Esophagus squamous epithelium (tissue), 5 donors: ENCODE measurements at regions not wholly inside any gene's neighbourhood (a gene's known extent, or its start where the extent isn't known, plus 50 kb on each side); places are given as distances from the start of the nearest gene placed in this dataset.
A peak's percentile ranks its signal among the peaks of the same experiment; 100 is the strongest.

Experiments
- DNase-seq: peaks from one replicate; lab custom pipeline; 2025; lab: John Stamatoyannopoulos, UW
- H3K27ac ChIP-seq, 4 donors: fragments of 200-600 bp; sonication (generic); one replicate each; pipeline ENCODE4 v1.5.1; 2016 to 2019; ENCODE audit warnings: mild to moderate bottlenecking in 1 of 4
- H3K27me3 ChIP-seq, 4 donors: fragments of 200-600 bp; sonication (generic); 1 replicate in 3 of 4; 2 replicates in 1 of 4; pipeline versions ENCODE4 v1.5.1 to v1.6.0; 2017 to 2021; ENCODE audit warnings: antibody characterized with exemption in 1 of 4
- H3K36me3 ChIP-seq, 3 donors: fragments of 200-600 bp; sonication (generic); one replicate each; pipeline ENCODE4 v1.5.1; 2016 to 2019
- H3K4me1 ChIP-seq, 3 donors: fragments of 200-600 bp; sonication (generic); one replicate each; pipeline ENCODE4 v1.5.1; 2017 to 2019
- H3K4me3 ChIP-seq, 4 donors: fragments of 200-600 bp; sonication (generic); 1 replicate in 3 of 4; 2 replicates in 1 of 4; pipeline ENCODE4 v1.5.1; 2016 to 2019; ENCODE audit warnings: mild to moderate bottlenecking in 2 of 4, moderate library complexity in 1 of 4
- H3K9me3 ChIP-seq, 3 donors: fragments of 200-600 bp; sonication (generic); one replicate each; pipeline ENCODE4 v1.5.1; 2016 to 2019
- POLR2A ChIP-seq, 4 donors: fragments of 450-650 bp; IDR thresholded peaks; one replicate each; pipeline ENCODE4 v1.6.1; 2017; ENCODE audit warnings: antibody characterized with exemption in 4 of 4, mild to moderate bottlenecking in 4 of 4, moderate library complexity in 3 of 4
- WGBS, 2 donors: methylation state at CpG; one replicate each; pipeline ENCODE4 v1.1.5; 2018; 5-methylcytosine and 5-hydroxymethylcytosine counted together
- intact Hi-C: fragments of 100-400 bp; cut with DNase I; formaldehyde crosslinking; loops from one replicate; pipeline ENCODE4 v1.15.0; 2022
- TF ChIP-seq, protein P1 (sequence below), 6 experiments: fragments of 450-650 bp in 4 of 6; fragments of 200-600 bp in 2 of 6; sonication (generic) in 2 of 6; IDR thresholded peaks; one replicate each; pipeline ENCODE4 v1.5.1; 2016 to 2019; ENCODE audit warnings: antibody characterized with exemption in 6 of 6, mild to moderate bottlenecking in 4 of 6, moderate library complexity in 4 of 6
- donor health status: DM: yes; HTN: yes; CAD: no.

DNA sequence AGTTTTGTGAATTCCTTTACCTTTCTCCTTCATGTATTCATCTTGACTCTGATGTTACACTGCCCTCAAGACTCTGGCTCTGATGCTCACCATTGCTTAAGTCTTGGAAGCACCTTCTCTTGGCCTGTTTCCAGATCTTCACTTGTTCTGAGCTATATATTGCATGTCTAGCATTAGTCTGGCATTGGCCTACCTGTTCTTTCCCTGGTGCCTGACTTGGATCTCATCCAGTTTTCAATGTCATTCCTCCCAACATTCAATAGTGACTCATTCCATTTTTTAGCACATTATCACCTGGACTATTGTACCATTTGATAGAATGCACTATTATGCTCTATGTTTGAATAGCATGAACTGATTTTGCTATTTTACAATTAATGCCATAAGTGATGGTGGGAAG lies 127.3 kb upstream of the NYAP2 start:
- H3K4me1 ChIP-seq: no peaks in the 10 kb centered on the region
- no peak for TF ChIP-seq POLR2A (IDR thresholded peaks at IDR 0.05)
- no peaks in the 10 kb centered on the region for H3K9me3 ChIP-seq
- H3K4me3 ChIP-seq: no peak overlapping the region
- H3K27me3 ChIP-seq: no peaks in the 10 kb centered on the region
- intact Hi-C loops: no loop called here
- DNase-seq: no peak
- no peak overlapping the region for H3K27ac ChIP-seq
- H3K36me3 ChIP-seq: no peaks in the 10 kb centered on the region

DNA sequence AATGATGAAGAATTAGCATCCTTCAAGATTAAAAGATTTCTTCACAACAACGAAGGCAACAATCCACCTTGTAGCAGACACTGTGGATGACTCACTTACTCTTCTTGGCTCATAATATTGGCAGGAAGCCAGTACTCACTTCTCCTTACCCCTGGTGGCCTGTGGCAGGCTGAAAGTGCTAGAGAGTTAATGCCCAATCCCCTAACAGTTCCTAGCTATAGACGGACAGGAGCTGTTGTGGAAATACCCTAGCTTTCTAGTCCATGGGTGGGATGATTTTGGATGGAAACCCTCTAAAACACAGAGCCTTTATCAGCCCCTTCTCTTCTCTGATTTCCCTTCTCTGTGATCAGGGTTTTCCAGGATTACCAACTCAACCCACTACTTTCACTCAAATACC lies 128.6 kb upstream of the NYAP2 start:
- Histone ChIP-seq H3K27ac (no peak overlapping the region), H3K36me3 (no peaks in the 10 kb centered on the region), H3K9me3 (no peaks in the 10 kb centered on the region), H3K4me1 (no peaks in the 10 kb centered on the region), H3K27me3 (no peaks in the 10 kb centered on the region), H3K4me3 (no peak overlapping the region)
- intact Hi-C loops: no loop called here
- DNase-seq: no peak
- 10 to 11% methylated on average over 2 of the region's 2 CpGs for WGBS, 2 donors
- TF ChIP-seq, protein P1, sequence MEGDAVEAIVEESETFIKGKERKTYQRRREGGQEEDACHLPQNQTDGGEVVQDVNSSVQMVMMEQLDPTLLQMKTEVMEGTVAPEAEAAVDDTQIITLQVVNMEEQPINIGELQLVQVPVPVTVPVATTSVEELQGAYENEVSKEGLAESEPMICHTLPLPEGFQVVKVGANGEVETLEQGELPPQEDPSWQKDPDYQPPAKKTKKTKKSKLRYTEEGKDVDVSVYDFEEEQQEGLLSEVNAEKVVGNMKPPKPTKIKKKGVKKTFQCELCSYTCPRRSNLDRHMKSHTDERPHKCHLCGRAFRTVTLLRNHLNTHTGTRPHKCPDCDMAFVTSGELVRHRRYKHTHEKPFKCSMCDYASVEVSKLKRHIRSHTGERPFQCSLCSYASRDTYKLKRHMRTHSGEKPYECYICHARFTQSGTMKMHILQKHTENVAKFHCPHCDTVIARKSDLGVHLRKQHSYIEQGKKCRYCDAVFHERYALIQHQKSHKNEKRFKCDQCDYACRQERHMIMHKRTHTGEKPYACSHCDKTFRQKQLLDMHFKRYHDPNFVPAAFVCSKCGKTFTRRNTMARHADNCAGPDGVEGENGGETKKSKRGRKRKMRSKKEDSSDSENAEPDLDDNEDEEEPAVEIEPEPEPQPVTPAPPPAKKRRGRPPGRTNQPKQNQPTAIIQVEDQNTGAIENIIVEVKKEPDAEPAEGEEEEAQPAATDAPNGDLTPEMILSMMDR (IDR thresholded peaks at IDR 0.05): peak in 1 of 6 experiments; percentile 24
- TF ChIP-seq POLR2A (IDR thresholded peaks at IDR 0.05): no peak

DNA sequence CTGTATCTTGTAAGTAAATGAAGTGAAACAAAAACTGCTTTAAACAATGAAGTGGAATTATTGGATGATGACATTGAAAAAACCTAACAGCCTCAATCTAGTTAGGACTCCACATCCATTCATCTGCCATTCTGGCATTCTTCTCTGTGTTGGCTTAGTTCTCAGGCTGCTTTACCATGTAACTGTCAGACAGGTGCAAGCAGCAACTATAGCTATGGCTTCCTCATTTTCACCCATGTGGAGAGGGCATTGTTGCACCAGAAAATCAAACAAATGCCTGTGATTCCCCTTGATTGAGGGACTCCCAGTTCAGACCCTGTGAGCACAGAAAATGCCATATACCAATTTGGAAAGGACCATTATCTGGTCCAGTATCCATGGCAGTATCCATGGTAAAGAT lies 129.5 kb upstream of the NYAP2 start:
- Histone ChIP-seq H3K9me3 (no peaks in the 10 kb centered on the region), H3K4me1 (no peaks in the 10 kb centered on the region), H3K4me3 (no peak overlapping the region), H3K27ac (no peak overlapping the region), H3K36me3 (no peaks in the 10 kb centered on the region), H3K27me3 (no peaks in the 10 kb centered on the region)
- intact Hi-C loops: no loop called here
- TF ChIP-seq, protein P1 (IDR thresholded peaks at IDR 0.05): no peak
- no peak for TF ChIP-seq POLR2A (IDR thresholded peaks at IDR 0.05)
- no peak for DNase-seq

DNA sequence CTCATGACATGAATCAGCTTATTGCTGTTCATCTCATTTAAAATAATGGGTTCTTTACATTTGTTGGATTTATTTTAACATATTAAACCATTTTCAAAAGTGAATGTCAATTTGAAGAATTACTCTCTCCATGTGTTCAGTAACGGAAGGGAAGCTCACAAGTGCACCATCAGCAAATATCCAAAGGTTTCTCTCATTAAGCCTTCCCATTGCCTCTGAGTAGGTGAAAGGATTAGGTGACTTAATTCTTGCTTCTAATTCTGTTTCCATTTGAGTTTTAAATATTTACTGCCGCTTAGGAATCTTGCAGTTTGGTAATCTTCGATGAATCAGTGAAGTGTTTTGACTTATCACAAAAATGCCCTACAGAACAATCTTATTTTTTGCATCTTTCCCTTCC lies 145.1 kb upstream of the NYAP2 start:
- TF ChIP-seq POLR2A (IDR thresholded peaks at IDR 0.05): no peak
- TF ChIP-seq, protein P1 (IDR thresholded peaks at IDR 0.05): no peak
- Histone ChIP-seq H3K4me3 (no peak overlapping the region), H3K27ac (no peak overlapping the region), H3K9me3 (no peaks in the 10 kb centered on the region), H3K4me1 (no peaks in the 10 kb centered on the region), H3K36me3 (no peaks in the 10 kb centered on the region), H3K27me3 (no peaks in the 10 kb centered on the region)
- WGBS, 2 donors: 55 to 61% methylated on average over 3 of the region's 3 CpGs
- DNase-seq: no peak
- intact Hi-C loops: no loop called here

DNA sequence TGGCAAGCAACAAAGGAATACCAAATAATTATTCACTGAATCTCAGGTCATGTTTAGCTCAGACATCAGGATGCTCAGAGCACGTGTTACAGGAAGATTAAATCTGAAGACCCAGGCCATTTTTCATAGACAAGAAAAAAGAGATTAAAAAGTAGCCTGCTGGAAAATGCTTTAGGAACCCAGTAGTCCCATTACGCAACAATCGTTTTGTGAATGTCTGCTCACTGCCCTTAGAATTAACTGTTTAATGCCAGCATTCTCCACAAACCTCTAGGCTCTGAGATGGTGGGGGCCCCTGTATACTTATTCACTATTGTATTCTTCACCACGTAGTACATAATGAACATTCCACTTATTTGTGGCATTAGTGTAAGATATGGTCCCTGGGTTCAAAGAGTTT lies 154.6 kb upstream of the NYAP2 start:
- no peaks in the 10 kb centered on the region for H3K27me3 ChIP-seq
- H3K4me3 ChIP-seq: no peak overlapping the region
- TF ChIP-seq, protein P1 (IDR thresholded peaks at IDR 0.05): no peak
- TF ChIP-seq POLR2A (IDR thresholded peaks at IDR 0.05): no peak
- H3K36me3 ChIP-seq: no peaks in the 10 kb centered on the region
- 46 to 48% methylated on average over 4 of the region's 4 CpGs for WGBS, 2 donors
- DNase-seq: no peak
- intact Hi-C loops: no loop called here
- H3K4me1 ChIP-seq: no peaks in the 10 kb centered on the region
- H3K9me3 ChIP-seq: no peaks in the 10 kb centered on the region
- H3K27ac ChIP-seq: no peak overlapping the region

DNA sequence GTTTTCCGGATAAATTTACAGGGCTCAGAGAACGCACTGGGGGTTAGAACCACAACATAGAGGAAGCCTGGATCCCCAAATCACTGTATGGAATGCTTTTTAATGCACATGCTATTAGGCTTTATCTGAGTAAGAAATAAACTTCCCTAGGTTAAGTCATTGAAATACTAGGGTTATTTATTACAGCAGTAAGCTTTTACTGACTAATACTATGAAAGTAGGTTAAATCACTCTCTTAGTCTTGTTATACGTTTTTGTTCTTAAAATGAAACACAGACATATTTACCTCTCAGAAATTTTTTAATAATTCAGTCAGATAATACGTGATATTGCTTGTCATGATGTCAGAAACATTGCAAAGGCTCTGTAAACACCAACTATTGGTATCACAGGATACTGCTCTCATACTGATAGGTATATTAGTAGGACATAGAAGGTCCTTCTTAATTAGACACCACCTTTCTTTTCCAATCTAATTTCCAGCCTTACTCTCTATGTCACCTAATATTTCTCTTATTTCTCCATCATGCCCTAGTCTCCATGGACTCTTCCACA lies 162.7 kb upstream of the NYAP2 start:
- H3K9me3 ChIP-seq: no peaks in the 10 kb centered on the region
- no peak for DNase-seq
- H3K4me1 ChIP-seq: no peaks in the 10 kb centered on the region
- intact Hi-C loops: no loop called here
- 54 to 59% methylated on average over 4 of the region's 4 CpGs for WGBS, 2 donors
- H3K27ac ChIP-seq: no peak overlapping the region
- no peaks in the 10 kb centered on the region for H3K36me3 ChIP-seq
- H3K27me3 ChIP-seq: no peaks in the 10 kb centered on the region
- TF ChIP-seq POLR2A (IDR thresholded peaks at IDR 0.05): no peak
- TF ChIP-seq, protein P1 (IDR thresholded peaks at IDR 0.05): no peak
- H3K4me3 ChIP-seq: no peak overlapping the region
